IPS-18c (cell line): ENCODE measurements at regions not wholly inside any gene's neighbourhood (a gene's known extent, or its start where the extent isn't known, plus 50 kb on each side); places are given as distances from the start of the nearest gene placed in this dataset.

Experiments used
- H3K4me3 ChIP-seq: 2 replicates; pipeline ENCODE4 v1.7.0; 2013; ENCODE audit warnings: low read depth, mild to moderate bottlenecking, low read length, moderate library complexity; ENCODE audit not compliant: insufficient read depth
- H3K9me3 ChIP-seq: one replicate; pipeline ENCODE4 v1.6.1; 2013; ENCODE audit warnings: mild to moderate bottlenecking, low read length, moderate library complexity; ENCODE audit not compliant: control insufficient read depth, insufficient read depth

DNA sequence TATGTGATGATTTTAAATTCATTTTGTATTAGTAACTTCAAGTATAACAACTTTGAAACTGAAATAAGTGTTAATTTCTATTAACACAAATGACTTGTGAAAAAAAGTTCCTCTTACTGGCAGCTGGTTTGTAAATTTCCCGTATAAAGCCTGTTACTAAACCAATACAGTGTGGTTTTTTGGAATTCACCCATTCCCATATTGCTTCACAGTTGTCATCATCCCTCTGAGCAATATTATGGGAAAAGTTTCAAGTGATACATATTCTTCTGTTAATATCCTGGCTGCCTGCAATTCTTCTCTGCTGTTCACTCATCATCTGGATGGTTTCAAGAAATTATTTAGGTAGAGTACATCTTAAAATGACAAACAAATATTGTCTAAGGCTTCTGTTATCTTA, 1185.1 kb upstream of the C9orf72 start:
- H3K9me3 ChIP-seq: peaks cover 2% of the 10 kb centered on the region
- no peak overlapping the region for H3K4me3 ChIP-seq

- Histone ChIP-seq H3K4me3 (no peak overlapping the region), H3K9me3 (peaks cover 2% of the 10 kb centered on the region)
These were observed 1185.7 kb upstream of the C9orf72 start for GRCh38 chr9:28758971-28759370.

GRCh38 chr9:28762167-28762566, 1188.9 kb upstream of the C9orf72 start:
- Histone ChIP-seq H3K4me3 (no peak overlapping the region), H3K9me3 (no peaks in the 10 kb centered on the region)

DNA sequence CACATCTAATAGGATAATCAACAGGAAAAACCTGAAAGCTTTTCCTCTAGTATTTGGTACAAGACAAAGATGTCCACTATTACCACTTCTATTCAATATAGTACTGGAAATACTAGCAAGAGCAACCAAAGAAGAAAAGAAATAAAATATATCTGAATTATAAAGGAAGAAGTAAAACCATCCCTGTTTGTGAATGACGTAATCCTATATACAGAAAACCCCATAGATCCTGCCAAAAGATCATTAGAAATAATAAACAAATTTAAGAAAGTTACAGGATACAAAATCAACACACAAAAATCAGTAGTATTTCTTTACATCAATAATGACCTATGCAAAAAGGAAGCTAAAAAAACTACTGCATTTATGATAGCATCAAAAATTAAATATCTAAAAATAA, 1191.3 kb upstream of the C9orf72 start:
- Histone ChIP-seq H3K9me3 (no peaks in the 10 kb centered on the region), H3K4me3 (no peak overlapping the region)

DNA sequence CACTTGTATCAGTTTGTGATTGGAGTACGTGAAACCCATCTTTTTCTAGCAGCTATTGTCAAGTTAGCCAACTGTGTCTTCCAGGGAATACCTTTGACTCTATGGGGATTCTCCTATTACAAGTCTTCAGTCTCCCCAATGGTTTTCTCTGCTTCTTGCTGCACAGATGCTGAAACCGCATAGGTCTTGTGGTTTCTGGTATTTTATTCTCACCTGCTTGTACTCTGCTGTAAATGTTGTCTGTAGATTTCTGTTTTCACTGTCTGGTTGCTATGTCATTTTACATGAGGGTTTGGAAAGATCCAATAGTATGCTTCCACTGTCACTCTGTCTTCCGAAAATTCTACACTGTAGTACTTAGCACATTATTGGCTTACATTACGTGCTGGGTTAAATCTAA, 1196.9 kb upstream of the C9orf72 start:
- Histone ChIP-seq H3K4me3 (no peak overlapping the region), H3K9me3 (no peaks in the 10 kb centered on the region)

GRCh38 chr9:28770827-28771226, 1197.5 kb upstream of the C9orf72 start:
- H3K9me3 ChIP-seq: no peaks in the 10 kb centered on the region
- no peak overlapping the region for H3K4me3 ChIP-seq

DNA sequence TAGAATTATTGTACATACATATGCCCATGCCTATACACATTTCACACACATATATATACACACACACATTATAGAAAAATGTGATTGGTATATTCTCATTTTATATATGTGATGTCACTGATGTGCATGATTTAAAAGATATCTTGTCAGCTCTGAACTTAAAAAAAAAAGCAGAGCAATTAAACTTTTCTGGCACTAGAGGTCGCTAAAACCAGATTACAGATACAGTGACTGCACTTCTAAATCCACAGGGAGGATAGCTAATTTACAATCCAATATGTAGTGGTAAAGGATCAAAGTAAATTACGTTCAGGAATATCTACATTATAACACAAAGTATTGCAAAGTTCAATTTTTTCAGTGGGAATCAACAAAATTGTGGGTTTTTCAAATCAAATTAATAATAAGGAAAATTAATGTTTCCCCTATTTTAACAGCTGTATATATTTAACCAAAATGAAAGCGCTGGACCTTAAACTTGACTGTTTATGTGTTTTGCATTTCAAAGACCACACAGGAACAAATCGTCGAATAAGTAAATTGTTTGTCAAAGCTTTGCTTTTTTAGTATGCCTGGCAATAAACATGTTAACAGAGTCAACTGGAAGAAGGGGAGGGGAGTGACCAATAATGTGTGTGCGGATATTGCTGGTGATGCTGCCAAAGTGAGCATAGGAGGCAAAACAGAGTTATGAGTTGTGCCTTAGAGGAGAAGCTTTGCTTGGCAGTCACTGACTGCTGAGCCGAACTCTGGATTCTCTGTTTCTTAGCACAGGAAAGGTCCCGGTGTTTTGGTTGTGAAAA, 1201.4 kb upstream of the C9orf72 start:
- Histone ChIP-seq H3K9me3 (no peaks in the 10 kb centered on the region), H3K4me3 (no peak overlapping the region)

DNA sequence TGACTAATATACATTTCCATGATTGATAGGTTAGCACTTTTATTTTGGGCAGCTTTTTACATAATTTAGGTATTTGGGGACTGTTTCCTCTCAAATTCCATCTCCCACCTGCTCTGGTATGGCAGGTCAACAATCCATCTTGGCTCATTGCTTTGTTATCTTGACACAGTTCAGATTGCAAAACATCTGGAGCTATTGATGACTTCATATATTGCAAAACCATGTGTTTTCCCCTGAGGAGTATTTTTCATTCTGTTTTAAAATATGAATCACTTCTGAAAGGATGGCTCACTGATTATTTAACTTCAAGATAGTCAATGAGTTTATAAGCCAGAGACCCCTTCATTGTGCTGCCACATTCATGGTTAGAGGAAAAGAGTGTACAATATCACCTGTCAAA, 1206.0 kb upstream of the C9orf72 start:
- Histone ChIP-seq H3K4me3 (no peak overlapping the region), H3K9me3 (no peaks in the 10 kb centered on the region)

- Histone ChIP-seq H3K4me3 (no peak overlapping the region), H3K9me3 (no peaks in the 10 kb centered on the region)
These were observed 1208.2 kb upstream of the C9orf72 start for GRCh38 chr9:28781481-28781880.

DNA sequence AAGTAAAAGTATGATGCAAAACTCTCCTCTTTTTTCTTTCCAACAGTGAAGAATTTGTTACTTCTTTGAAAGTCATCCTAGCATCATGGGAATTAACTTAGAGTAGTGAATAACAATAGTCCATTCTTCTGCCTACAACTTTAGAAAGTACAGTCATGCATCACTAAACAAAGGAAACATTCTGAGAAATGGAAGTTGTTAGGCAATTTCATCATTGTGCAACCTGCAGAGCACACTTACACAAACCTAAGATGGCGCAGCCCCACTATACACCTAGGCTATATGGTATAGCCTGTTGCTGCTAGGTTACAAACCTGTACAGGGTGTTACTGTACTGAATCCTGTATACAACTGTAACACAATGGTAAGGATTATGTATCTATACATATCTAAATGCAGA, 1209.3 kb upstream of the C9orf72 start:
- H3K9me3 ChIP-seq: no peaks in the 10 kb centered on the region
- H3K4me3 ChIP-seq: no peak overlapping the region

- H3K4me3 ChIP-seq: no peak overlapping the region
- no peaks in the 10 kb centered on the region for H3K9me3 ChIP-seq
These were observed 1219.4 kb upstream of the C9orf72 start for GRCh38 chr9:28792716-28793115.

- Histone ChIP-seq H3K4me3 (no peak overlapping the region), H3K9me3 (no peaks in the 10 kb centered on the region)
These were observed 1226.6 kb upstream of the C9orf72 start for GRCh38 chr9:28799876-28800275.

GRCh38 chr9:28801144-28801799, 1228.0 kb upstream of the C9orf72 start:
- Histone ChIP-seq H3K4me3 (no peak overlapping the region), H3K9me3 (no peaks in the 10 kb centered on the region)

DNA sequence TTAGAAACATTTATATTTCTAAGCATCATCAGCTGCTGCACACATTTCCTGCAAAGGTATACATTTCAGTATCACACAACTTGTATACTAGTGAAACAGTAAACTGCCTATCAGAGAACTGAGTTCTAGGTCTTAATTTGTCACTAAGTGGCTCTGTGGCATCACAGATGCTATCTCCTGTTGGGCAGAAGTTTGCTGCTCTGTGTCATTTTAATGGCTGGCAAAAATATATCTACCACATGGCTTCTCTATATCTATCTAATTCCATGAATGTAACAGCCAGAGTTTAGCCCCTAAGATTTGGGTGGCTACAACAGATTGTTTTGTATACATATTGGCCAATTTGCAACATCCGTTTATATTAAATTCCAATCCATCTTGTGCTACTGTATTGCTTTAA, 1231.9 kb upstream of the C9orf72 start:
- Histone ChIP-seq H3K4me3 (no peak overlapping the region), H3K9me3 (no peaks in the 10 kb centered on the region)

DNA sequence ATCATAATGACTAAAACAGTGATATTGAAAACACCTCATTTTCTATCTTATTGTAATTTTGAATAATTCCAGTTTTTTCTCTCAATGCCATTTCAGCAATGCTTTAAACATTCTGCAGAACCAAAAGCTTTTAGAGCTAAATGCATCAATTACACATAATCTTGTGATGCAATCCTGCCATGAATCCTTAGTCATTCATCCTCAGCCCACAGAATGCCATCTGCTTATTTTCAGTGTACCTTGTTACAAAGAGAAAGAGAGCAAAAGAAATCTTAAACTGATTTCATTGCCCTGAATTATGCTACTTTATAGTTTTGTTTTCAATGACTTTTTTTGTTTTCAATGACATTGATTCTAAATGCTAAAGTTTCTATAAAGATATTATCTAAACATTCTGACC, 1234.8 kb upstream of the C9orf72 start:
- no peaks in the 10 kb centered on the region for H3K9me3 ChIP-seq

DNA sequence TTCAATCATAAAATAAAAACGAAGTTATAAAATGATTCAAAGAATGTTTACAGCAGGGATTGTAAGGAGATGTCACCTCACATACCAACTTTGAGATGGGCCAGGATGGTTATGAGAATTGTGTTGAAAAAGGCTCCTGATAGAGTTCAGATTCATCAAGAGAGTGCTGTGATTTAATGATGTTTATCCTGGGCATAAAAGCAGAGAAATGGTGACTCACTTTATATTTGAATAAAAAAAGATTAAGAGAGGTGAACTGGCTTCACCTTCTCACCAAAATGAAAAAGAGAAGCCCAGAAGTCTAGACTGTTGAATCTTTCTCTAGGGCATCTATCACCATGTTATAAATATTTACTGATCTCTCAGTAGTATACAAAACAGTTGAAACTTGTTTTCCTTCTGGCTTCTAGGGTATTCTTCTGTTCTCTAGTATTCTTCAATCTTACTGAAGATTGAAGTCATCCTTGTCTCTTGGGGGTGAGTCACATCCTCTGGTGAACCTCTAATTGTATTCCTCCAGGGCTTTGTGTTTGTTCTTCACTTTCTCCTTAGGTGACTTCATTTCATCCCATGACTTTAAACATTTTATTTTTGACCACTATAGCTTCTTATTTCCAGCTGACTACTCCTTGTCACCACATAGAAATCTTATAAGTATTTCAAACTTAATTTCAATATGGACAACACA, 1237.3 kb upstream of the C9orf72 start:
- H3K4me3 ChIP-seq: no peak overlapping the region
- no peaks in the 10 kb centered on the region for H3K9me3 ChIP-seq

More for the DNA sequence above, 1234.8 kb upstream of the C9orf72 start:
- H3K4me3 ChIP-seq: no peak overlapping the region

DNA sequence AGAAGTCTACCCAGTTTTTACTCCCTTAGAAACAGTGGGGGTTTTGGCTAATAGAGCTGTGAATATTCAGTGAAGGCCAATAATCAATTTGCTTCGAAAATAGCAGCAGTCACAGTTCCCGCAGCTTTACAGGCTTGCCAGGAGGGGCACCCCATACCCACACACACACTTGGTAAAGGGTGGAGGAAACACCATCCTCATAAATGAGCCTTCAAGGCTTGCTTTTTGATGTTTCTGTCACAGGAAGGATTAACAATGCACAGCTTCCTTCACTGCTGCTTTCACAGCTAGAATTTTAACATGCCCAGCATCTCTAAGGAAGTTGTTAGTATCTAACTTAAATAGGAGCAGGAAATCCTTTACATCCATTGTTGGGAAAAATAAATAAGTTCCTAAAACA, 1247.5 kb upstream of the C9orf72 start:
- H3K9me3 ChIP-seq: no peaks in the 10 kb centered on the region
- H3K4me3 ChIP-seq: no peak overlapping the region

- Histone ChIP-seq H3K9me3 (no peaks in the 10 kb centered on the region), H3K4me3 (no peak overlapping the region)
These were observed 1248.0 kb upstream of the C9orf72 start for GRCh38 chr9:28821240-28821639.
